ENCODE measurements at regions not wholly inside any gene's neighbourhood (a gene's known extent, or its start where the extent isn't known, plus 50 kb on each side); places are given as distances from the start of the nearest gene placed in this dataset.
A peak's percentile ranks its signal among the peaks of the same experiment; 100 is the strongest.

DNA sequence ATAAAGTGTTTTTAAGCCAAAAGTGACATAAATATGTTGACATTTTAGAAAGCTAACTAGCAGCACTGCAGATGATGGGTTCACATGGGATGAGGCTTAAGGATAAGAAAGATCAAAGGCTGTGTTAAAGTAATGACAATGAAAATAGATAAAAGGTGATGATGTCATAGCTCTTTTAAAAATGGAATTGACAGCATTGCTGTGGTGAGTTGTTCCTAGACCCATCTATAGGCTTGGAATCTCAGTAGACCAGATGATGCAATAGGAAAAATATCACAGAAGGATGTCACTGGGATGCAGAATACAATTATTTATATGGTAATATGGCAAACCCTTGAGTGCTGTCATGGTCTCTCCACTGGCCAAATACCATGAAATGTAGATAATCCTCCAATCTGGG is 286.0 kb downstream of the PLA2G4A start:
- in situ Hi-C loops (cut with MboI; ENCODE audit: low pct_unique_long_range_greater_than_20kb in 2 of 9, low sequenced_read_pairs in 9 of 9, unreplicated experiment in 9 of 9) = no loop called here
- Histone ChIP-seq H3K27ac (no peak overlapping the region), H3K4me3 (no peak overlapping the region), H3K4me1 (replicated peaks in 1 of 2) (peaks cover 0 to 7% of the 10 kb centered on the region in 2 donors)
- peak in 5 of 8 experiments; percentile 33 to 97 (median 76) for ATAC-seq (replicated peaks in 6 of 8)

- no peak overlapping the region for H3K27ac ChIP-seq
- peaks cover 0 to 3% of the 10 kb centered on the region in 2 donors for H3K4me1 ChIP-seq (replicated peaks in 1 of 2)
- in situ Hi-C loops (cut with MboI; ENCODE audit: low pct_unique_long_range_greater_than_20kb in 2 of 9, low sequenced_read_pairs in 9 of 9, unreplicated experiment in 9 of 9) = no loop called here
- H3K4me3 ChIP-seq = no peak overlapping the region
- ATAC-seq (replicated peaks in 6 of 8) = peak in 2 of 8 experiments; percentile 16 to 18
These were observed 292.9 kb downstream of the PLA2G4A start for GRCh38 chr1:187121661-187122060.

- Histone ChIP-seq H3K4me3 (no peak overlapping the region), H3K27ac (no peak overlapping the region), H3K4me1 (replicated peaks in 1 of 2) (peaks cover 0 to 3% of the 10 kb centered on the region in 2 donors)
- in situ Hi-C loops (cut with MboI; ENCODE audit: low pct_unique_long_range_greater_than_20kb in 2 of 9, low sequenced_read_pairs in 9 of 9, unreplicated experiment in 9 of 9) = no loop called here
- 0 to 88% (median 64%) methylated on average over 2 of the region's 2 CpGs for WGBS, 10 experiments
- peak in 5 of 8 experiments; percentile 36 to 76 (median 50) for ATAC-seq (replicated peaks in 6 of 8)
These were observed 293.8 kb downstream of the PLA2G4A start for GRCh38 chr1:187122566-187122965.

DNA sequence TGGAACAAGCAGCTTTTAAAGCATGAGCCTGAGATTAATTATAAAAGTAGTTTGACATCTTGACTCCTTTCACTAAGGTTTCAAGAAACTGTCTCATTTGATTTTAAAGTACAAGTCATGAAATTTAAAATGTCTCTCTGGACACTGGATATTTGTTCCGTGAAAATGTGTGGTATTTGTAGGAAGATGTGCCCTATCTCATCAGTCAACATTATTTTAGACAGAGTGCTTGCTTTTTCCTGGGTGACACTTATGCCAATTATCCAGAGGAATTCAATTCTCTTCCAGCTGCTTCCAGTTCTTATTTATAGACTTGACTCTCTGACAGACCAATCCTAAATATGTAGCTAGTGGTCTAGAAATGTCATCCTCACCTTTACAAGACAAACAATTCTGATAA is 300.4 kb downstream of the PLA2G4A start:
- ATAC-seq (replicated peaks in 6 of 8) = no peak
- H3K27ac ChIP-seq = no peak overlapping the region
- 0 to 83% (median 22%) methylated on average over 1 of the region's 1 CpG; no CpG with 5 or more reads in 6 of the 10 experiments for WGBS, 10 experiments

DNA sequence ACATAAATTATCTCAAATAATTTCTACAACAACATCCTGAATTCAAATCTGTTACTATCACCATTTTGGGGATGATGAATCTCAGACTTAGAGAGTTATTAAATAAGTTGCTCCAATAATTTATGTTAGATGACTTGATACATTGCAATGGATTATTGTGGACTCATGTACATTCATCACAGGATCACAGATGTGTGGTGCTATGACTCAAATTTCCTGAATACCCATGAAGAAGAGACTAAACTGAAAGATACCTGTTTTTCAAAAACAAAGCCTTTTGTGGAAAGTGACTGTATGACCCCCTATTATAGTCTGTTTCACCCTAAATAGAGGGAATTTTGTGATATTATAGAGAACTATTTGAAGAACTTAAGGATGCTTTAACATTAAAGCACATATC is 315.0 kb downstream of the PLA2G4A start:
- Histone ChIP-seq H3K27ac (no peak overlapping the region), H3K4me1 (replicated peaks in 1 of 2) (no peaks in the 10 kb centered on the region), H3K4me3 (no peak overlapping the region)
- ATAC-seq (replicated peaks in 6 of 8) = no peak
- in situ Hi-C loops (cut with MboI; ENCODE audit: low pct_unique_long_range_greater_than_20kb in 2 of 9, low sequenced_read_pairs in 9 of 9, unreplicated experiment in 9 of 9) = no loop called here

More for the DNA sequence above, 300.4 kb downstream of the PLA2G4A start:
- no peaks in the 10 kb centered on the region for H3K4me1 ChIP-seq (replicated peaks in 1 of 2)
- no peak overlapping the region for H3K4me3 ChIP-seq
- in situ Hi-C loops (cut with MboI; ENCODE audit: low pct_unique_long_range_greater_than_20kb in 2 of 9, low sequenced_read_pairs in 9 of 9, unreplicated experiment in 9 of 9) = no loop called here

- in situ Hi-C loops (cut with MboI; ENCODE audit: low pct_unique_long_range_greater_than_20kb in 2 of 9, low sequenced_read_pairs in 9 of 9, unreplicated experiment in 9 of 9) = no loop called here
- 0 to 100% (median 42%) methylated on average over 1 of the region's 1 CpG; no CpG with 5 or more reads in 6 of the 10 experiments for WGBS, 10 experiments
- Histone ChIP-seq H3K4me1 (replicated peaks in 1 of 2) (no peaks in the 10 kb centered on the region), H3K4me3 (no peak overlapping the region), H3K27ac (no peak overlapping the region)
- ATAC-seq (replicated peaks in 6 of 8) = no peak
These were observed 317.6 kb downstream of the PLA2G4A start for GRCh38 chr1:187146388-187146787.

- no peak for ATAC-seq (replicated peaks in 6 of 8)
- Histone ChIP-seq H3K4me1 (replicated peaks in 1 of 2) (no peaks in the 10 kb centered on the region), H3K4me3 (no peak overlapping the region), H3K27ac (no peak overlapping the region)
- in situ Hi-C loops (cut with MboI; ENCODE audit: low pct_unique_long_range_greater_than_20kb in 2 of 9, low sequenced_read_pairs in 9 of 9, unreplicated experiment in 9 of 9) = no loop called here
These were observed 322.8 kb downstream of the PLA2G4A start for GRCh38 chr1:187151555-187151954.

DNA sequence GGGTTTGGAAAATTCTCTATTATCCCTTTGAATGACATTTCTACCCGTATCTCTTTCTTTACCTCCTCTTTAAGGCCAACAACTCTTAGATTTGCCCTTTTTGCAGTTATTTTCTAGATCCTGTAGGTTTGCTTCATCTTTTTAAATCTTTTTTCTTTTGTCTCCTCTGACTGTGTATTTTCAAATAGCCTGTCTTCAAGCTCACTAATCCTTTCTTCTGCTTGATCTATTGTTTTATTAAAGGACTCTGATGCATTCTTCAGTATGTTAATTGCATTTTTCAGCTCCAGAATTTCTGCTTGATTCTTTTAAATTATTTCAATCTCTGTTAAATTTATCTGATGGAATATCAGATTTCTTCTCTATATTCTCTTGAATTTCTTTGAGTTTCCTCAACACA is 324.3 kb downstream of the PLA2G4A start:
- no peaks in the 10 kb centered on the region for H3K4me1 ChIP-seq (replicated peaks in 1 of 2)
- no peak for ATAC-seq (replicated peaks in 6 of 8)
- in situ Hi-C loops (cut with MboI; ENCODE audit: low pct_unique_long_range_greater_than_20kb in 2 of 9, low sequenced_read_pairs in 9 of 9, unreplicated experiment in 9 of 9) = no loop called here
- 0 to 100% (median 55%) methylated on average over 1 of the region's 1 CpG for WGBS, 10 experiments
- H3K27ac ChIP-seq = no peak overlapping the region
- no peak overlapping the region for H3K4me3 ChIP-seq

GRCh38 chr1:187157115-187157514 is 328.4 kb downstream of the PLA2G4A start:
- in situ Hi-C loops (cut with MboI; ENCODE audit: low pct_unique_long_range_greater_than_20kb in 2 of 9, low sequenced_read_pairs in 9 of 9, unreplicated experiment in 9 of 9) = no loop called here
- Histone ChIP-seq H3K4me1 (replicated peaks in 1 of 2) (peaks cover 0 to 3% of the 10 kb centered on the region in 2 donors), H3K27ac (no peak overlapping the region), H3K4me3 (no peak overlapping the region)
- 33 to 100% (median 73%) methylated on average over 1 of the region's 1 CpG; no CpG with 5 or more reads in 1 of the 10 experiments for WGBS, 10 experiments
- no peak for ATAC-seq (replicated peaks in 6 of 8)

DNA sequence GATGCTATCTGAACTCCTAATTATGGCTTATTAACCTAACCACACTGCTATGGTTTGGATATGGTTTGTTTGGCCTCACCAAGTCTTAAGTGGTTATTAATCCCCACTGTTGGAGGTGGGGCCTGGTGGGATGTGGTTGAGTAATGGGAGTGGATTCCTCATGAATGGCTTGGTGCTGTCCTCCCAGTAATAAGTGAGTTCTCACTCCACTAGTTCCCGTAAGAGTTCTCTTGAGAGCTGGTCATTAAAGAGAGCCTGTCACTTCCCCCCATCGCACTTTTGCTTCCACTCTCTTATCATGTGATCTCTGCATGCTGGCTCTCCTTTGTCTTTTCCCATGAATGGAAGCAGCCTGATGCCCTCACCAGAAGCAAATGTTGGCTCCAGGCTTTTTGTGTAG is 328.8 kb downstream of the PLA2G4A start:
- Histone ChIP-seq H3K27ac (no peak overlapping the region), H3K4me1 (replicated peaks in 1 of 2) (peaks cover 0 to 3% of the 10 kb centered on the region in 2 donors), H3K4me3 (no peak overlapping the region)
- WGBS, 10 experiments = 63 to 90% (median 79%) methylated on average over 1 to 2 of the region's 2 CpGs; no CpG with 5 or more reads in 5 of the 10 experiments
- in situ Hi-C loops (cut with MboI; ENCODE audit: low pct_unique_long_range_greater_than_20kb in 2 of 9, low sequenced_read_pairs in 9 of 9, unreplicated experiment in 9 of 9) = no loop called here
- no peak for ATAC-seq (replicated peaks in 6 of 8)

DNA sequence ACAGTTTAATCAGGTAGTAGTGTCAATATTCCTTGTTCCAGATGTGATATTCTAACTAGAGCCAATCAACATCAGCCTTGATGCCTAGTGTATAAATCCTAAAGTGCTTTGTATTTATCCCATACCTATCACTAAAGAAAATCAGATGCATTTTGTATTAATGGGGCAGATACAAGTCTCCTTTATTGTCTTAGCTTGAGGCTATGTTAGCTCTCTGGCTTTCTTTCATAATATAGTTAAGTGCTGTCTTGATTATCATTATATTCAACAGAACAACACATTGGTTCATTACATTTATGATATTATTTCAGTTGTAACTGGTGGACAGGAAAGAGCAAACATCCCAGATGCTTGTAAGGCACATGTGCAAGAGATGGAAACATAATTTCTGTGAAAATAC is 338.8 kb downstream of the PLA2G4A start:
- in situ Hi-C loops (cut with MboI; ENCODE audit: low pct_unique_long_range_greater_than_20kb in 2 of 9, low sequenced_read_pairs in 9 of 9, unreplicated experiment in 9 of 9) = no loop called here
- Histone ChIP-seq H3K4me1 (replicated peaks in 1 of 2) (no peaks in the 10 kb centered on the region), H3K27ac (no peak overlapping the region), H3K4me3 (no peak overlapping the region)
- peak in 1 of 8 experiments; percentile 55 for ATAC-seq (replicated peaks in 6 of 8)

DNA sequence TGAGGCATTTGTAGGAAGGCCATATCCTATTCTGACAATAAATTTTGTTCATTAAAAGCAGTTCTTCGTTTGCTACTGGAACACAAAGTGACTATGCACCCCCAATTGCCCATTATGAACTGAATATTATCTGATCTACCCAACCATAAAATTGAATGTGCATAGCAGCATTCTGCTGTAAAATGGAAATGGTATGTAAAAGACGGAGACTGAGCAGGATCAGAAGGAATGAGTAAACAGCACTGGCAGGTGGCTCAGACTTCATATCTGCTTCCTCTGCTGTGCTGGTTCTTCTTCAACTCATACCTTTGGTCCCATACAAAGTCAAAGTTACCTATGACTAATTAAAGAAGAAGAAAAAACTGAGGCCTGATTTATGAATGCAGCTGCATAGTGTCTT is 339.5 kb downstream of the PLA2G4A start:
- in situ Hi-C loops (cut with MboI; ENCODE audit: low pct_unique_long_range_greater_than_20kb in 2 of 9, low sequenced_read_pairs in 9 of 9, unreplicated experiment in 9 of 9) = no loop called here
- Histone ChIP-seq H3K4me1 (replicated peaks in 1 of 2) (no peaks in the 10 kb centered on the region), H3K27ac (no peak overlapping the region), H3K4me3 (no peak overlapping the region)
- WGBS, 10 experiments = 0 to 86% (median 36%) methylated on average over 1 to 2 of the region's 2 CpGs; no CpG with 5 or more reads in 3 of the 10 experiments
- ATAC-seq (replicated peaks in 6 of 8) = peak in 3 of 8 experiments; percentile 64 to 97 (median 85)

DNA sequence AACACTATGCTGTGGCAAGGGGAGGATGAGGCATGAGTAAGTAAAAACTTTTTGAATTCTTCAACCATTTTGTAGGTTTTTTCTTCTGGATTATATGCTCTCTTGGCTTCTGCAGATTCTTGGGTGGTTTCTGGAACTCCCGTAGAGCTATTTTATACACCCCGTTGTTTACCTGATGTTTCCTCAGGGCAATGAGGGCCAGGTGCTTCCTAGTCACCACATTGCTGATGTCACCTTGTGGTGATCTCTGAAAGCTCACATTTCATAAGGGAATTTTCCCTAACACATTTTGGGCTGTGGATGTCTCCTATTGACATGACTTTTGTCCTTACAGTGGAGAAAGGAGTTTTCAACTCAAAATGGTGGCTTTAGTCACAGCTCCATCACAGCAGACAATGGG is 356.6 kb downstream of the PLA2G4A start:
- no peak overlapping the region for H3K27ac ChIP-seq

DNA sequence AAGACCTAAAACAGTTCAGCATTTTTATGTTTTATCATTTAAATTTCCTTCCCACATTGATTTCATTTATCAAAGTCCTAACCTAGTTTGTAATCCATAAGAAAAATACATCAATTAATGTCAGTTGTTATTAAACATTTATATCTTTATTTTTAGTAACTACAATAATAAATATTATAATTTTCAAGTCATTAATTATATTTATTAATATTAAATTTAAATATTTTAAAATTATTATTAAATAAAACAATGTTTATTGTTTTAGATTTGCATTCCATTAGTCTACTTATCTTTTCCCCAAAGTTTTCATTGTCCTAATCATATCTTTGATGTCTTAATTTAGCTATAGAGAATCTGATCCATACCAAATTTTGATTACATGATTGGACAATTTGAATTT is 368.9 kb downstream of the PLA2G4A start:
- ATAC-seq (replicated peaks in 6 of 8) = no peak
- in situ Hi-C loops (cut with MboI; ENCODE audit: low pct_unique_long_range_greater_than_20kb in 2 of 9, low sequenced_read_pairs in 9 of 9, unreplicated experiment in 9 of 9) = no loop called here
- Histone ChIP-seq H3K4me3 (no peak overlapping the region), H3K27ac (no peak overlapping the region), H3K4me1 (replicated peaks in 1 of 2) (no peaks in the 10 kb centered on the region)

More for the DNA sequence above, 356.6 kb downstream of the PLA2G4A start:
- in situ Hi-C loops (cut with MboI; ENCODE audit: low pct_unique_long_range_greater_than_20kb in 2 of 9, low sequenced_read_pairs in 9 of 9, unreplicated experiment in 9 of 9) = no loop called here
- ATAC-seq (replicated peaks in 6 of 8) = no peak
- 20 to 100% (median 96%) methylated on average over 1 to 2 of the region's 2 CpGs; no CpG with 5 or more reads in 1 of the 10 experiments for WGBS, 10 experiments
- Histone ChIP-seq H3K4me1 (replicated peaks in 1 of 2) (no peaks in the 10 kb centered on the region), H3K4me3 (no peak overlapping the region)

GRCh38 chr1:187203257-187203656 is 374.5 kb downstream of the PLA2G4A start:
- in situ Hi-C loops (cut with MboI; ENCODE audit: low pct_unique_long_range_greater_than_20kb in 2 of 9, low sequenced_read_pairs in 9 of 9, unreplicated experiment in 9 of 9) = no loop called here
- WGBS, 10 experiments = 3 to 100% (median 95%) methylated on average over 1 to 5 of the region's 5 CpGs; no CpG with 5 or more reads in 4 of the 10 experiments
- ATAC-seq (replicated peaks in 6 of 8) = peak in 1 of 8 experiments; percentile 87
- Histone ChIP-seq H3K27ac (no peak overlapping the region), H3K4me1 (replicated peaks in 1 of 2) (no peaks in the 10 kb centered on the region), H3K4me3 (no peak overlapping the region)

Data from motor neuron (in vitro differentiated cells).